GM20000 (cell line): ENCODE measurements at regions not wholly inside any gene's neighbourhood (a gene's known extent, or its start where the extent isn't known, plus 50 kb on each side); places are given as distances from the start of the nearest gene placed in this dataset.

Experiments
- DNase-seq: peaks from one replicate; pipeline ENCODE4 v3.0.0; 2012; ENCODE audit warnings: low spot score
- TF ChIP-seq, protein P1 (sequence below): IDR thresholded peaks from 2 replicates; pipeline ENCODE4 v1.5.1; 2012; ENCODE audit warnings: mild to moderate bottlenecking, control low read depth; ENCODE audit errors: extremely low read depth, missing control alignments

DNA sequence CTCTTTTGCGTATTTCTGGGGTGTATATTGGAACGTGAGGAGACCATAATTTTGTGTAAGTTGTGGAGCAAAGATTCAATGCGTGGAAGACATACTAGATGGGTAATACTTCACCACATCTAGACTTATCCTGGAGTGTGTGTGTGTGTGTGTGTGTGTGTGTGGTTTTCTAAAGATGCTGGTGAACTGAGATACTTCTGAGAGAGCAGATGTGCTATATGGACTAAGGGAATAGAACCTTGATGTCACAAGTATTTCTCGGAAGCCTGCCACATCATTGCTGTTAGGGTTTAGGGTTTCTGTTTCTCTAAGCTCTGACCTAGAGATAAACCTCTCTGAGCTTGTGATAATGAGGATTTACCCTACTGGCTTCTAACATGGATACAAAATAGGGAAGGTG is 138.8 kb downstream of the DACT1 start:
- TF ChIP-seq, protein P1, sequence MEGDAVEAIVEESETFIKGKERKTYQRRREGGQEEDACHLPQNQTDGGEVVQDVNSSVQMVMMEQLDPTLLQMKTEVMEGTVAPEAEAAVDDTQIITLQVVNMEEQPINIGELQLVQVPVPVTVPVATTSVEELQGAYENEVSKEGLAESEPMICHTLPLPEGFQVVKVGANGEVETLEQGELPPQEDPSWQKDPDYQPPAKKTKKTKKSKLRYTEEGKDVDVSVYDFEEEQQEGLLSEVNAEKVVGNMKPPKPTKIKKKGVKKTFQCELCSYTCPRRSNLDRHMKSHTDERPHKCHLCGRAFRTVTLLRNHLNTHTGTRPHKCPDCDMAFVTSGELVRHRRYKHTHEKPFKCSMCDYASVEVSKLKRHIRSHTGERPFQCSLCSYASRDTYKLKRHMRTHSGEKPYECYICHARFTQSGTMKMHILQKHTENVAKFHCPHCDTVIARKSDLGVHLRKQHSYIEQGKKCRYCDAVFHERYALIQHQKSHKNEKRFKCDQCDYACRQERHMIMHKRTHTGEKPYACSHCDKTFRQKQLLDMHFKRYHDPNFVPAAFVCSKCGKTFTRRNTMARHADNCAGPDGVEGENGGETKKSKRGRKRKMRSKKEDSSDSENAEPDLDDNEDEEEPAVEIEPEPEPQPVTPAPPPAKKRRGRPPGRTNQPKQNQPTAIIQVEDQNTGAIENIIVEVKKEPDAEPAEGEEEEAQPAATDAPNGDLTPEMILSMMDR = no peak
- DNase-seq = no peak

DNA sequence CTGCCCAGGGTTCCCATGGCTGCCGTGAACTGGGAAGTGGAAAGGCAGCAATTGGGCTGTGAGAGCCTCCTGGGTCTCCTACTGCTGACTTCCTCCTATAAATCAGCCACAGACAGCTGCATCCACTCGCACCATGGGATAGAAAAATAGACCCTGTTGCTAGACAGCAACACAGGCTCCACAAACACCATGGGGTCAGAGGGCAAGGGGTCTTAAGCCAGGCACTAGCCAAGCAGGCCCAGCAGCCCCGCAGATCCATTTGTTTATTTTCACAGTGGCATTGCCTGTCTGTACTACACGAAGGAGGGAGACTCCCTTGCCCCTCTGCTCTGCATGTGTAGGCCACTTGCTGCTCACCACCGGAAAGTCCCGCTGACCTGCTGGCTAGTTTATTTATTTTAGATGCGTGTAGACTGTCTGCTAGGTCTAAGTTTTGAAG is 139.8 kb downstream of the DACT1 start:
- no peak for DNase-seq
- TF ChIP-seq, protein P1 = no peak

DNA sequence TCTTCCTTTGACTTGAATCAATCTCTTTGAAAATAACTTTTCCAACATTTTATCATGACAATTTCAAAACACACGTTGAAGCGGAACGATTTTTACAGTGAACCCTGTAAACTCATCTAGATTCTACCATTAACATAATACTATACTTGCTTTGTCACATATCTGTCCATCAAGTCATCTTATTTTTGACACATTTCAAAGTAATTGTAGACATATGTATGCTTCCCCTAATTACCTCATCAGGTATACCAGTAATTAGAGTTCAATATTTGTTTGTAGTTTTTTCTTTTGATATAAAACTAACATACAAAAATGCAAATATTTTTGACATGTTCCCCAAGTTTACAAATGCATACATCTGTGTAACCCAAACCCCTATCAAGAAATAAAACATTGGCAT is 140.4 kb downstream of the DACT1 start:
- TF ChIP-seq, protein P1 = no peak

DNA sequence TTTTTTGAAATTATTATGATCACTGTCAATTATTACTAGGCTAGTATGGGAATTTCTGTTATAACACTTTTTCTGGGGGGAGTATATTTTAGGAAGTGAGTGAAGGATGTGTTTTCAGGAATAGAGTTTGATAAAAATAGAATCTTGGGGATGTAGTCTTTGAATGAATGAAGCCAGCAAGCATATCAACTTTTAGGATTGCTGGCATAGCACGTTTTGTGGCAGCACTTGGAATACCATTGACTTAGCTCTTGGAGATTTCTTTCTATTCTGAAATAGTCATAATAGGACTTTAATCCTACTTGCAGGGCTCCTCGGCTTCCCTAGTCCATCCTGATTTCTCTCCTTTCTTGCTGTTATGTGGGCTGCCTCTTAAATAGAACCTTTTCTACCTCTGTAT is 141.6 kb downstream of the DACT1 start:
- TF ChIP-seq, protein P1 = no peak
- no peak for DNase-seq

More for the DNA sequence above, 140.4 kb downstream of the DACT1 start:
- no peak for DNase-seq

DNA sequence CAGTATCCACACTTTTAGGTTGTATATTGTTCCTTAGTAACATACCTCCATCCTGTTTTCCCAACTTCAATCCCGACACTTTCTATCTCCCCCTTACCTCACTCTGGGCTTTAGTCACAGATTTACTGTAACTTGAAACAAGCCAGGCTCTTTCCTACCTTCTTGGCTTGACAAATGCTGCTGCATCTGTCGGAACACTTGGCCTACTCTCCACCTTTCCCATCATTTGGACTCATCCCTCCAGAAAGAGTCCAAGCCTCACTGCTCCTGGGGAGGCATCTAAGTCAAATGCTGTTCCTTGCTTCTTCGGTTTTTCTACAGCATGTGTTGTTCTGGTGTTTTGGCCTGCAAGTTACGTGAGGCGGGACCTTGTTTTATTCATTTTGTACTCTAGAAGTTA is 142.4 kb downstream of the DACT1 start:
- no peak for DNase-seq
- TF ChIP-seq, protein P1 = no peak

DNA sequence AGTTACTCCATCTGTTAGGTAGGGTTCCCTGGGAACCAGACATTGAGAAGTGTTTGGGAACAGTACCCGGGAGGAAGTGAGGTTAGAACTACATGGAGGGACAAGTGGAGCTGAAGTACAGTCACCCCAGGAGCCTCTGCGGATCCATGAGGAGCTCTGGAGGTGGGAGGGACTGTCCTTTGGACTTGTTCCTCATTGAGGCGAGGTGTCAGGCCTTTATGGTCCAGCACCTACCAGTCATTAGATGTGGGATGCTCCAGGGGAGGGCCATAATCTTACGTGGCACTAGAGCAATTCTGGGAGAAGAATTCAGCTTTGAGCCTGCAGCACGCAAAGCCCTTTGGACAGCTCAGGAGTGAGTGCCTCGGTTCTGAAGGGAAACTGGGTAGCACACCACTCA is 142.8 kb downstream of the DACT1 start:
- TF ChIP-seq, protein P1 = no peak
- DNase-seq = no peak

DNA sequence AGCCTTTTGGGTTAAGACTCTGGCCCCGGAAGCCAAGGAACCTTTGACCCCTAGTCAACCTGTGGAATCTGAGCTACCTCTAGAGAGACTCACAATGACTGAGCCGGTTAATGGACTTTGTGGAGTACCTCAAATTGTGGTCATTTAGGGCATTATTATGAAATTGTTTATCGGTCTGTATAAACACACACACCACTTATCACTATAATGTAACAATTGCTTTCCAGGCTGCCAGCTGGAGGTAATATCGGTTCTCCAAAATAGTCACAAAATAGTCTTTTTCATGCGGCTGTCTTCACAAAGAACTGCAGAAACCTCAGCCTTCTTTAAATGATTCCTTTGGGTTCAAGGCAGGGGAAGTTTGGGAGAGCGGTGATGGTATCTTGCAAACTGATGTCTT is 144.2 kb downstream of the DACT1 start:
- TF ChIP-seq, protein P1 = no peak
- no peak for DNase-seq
